ENCODE measurements at regions not wholly inside any gene's neighbourhood (a gene's known extent, or its start where the extent isn't known, plus 50 kb on each side); places are given as distances from the start of the nearest gene placed in this dataset.

- TF ChIP-seq CREB1 (IDR thresholded peaks at IDR 0.05; ENCODE audit: low read depth) (no peak), TCF12 (IDR thresholded peaks at IDR 0.05; ENCODE audit: low read depth) (no peak), EP300 (IDR thresholded peaks at IDR 0.05; ENCODE audit: borderline replicate concordance) (no peak), TEAD4 (IDR thresholded peaks at IDR 0.05) (no peak), FOXM1 (IDR thresholded peaks at IDR 0.05; ENCODE audit: borderline replicate concordance, low read depth) (no peak), NFIC (IDR thresholded peaks at IDR 0.05) (no peak), TAF1 (IDR thresholded peaks at IDR 0.05; ENCODE audit: low read depth) (no peak)
Observed at GRCh38 chr7:152909683-152910544, 150.4 kb downstream of the ACTR3B start.

DNA sequence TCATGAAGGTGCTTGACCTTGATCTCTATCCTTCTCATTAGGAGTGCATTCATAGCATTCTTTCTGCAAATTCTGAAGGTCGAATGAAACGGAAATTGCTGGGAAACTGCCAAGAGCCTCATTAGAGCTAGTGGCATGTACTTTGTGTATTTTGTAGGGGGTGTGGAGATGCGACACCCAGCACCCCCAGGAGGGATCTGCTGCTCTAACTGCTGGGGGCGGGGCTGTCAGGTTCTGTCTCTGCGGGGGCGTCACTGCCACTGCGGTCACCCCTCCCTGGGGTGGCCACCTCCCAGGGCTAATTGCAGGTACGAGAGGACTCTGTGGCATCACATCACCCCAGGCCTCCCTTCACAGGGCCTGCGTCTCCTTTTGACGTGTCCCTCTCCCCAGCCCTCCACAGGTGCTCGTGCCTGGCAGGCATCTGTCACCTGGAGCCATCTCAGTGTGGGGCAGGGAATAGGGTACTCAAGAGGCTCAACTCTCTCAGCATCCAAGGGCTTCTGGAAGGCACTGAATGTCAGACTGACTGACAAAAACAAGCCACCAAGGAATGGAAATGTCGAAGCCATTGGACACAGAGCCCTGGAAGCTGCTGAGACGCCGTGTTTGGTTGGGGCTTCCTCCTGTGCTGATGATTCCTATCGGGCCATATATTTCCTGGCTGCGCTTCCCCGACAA, 151.1 kb downstream of the ACTR3B start:
- TF ChIP-seq NFIC (IDR thresholded peaks at IDR 0.05) (0 out of 2 replicates have a peak, but pooled peaks have one; percentile 9), MAX (IDR thresholded peaks at IDR 0.05) (no peak), TEAD4 (IDR thresholded peaks at IDR 0.05) (no peak)

- no peak for TF ChIP-seq RAD21 (IDR thresholded peaks at IDR 0.05; ENCODE audit: low read depth)
- no peak for TF ChIP-seq YY1 (IDR thresholded peaks at IDR 0.05; ENCODE audit: low read depth)
- TF ChIP-seq TEAD4 (IDR thresholded peaks at IDR 0.05) = no peak
- no peak for TF ChIP-seq TCF12 (IDR thresholded peaks at IDR 0.05; ENCODE audit: low read depth)
Observed at GRCh38 chr7:152911226-152911560, 151.6 kb downstream of the ACTR3B start.

DNA sequence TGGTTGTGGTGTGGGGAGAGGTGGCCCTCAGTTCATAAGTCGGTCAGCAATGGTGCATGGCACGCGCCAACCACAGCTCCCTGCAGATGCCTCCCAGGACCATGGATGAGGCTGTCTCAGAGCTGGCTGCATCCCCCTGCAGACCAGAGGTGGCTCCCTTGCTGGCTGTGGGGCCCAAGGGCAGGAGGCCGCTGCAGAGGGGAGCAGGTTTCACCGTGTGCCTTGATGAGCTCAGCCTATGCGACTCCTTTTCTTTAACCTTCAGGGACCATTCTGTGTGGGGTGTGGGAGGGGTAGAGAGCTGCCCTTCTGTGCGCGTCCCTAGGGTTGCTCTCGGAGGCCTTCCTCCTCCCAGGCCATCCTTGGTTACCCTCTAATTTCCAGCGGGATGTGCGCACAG, 152.4 kb downstream of the ACTR3B start:
- TF ChIP-seq TAF1 (IDR thresholded peaks at IDR 0.05; ENCODE audit: low read depth) (no peak), MAX (IDR thresholded peaks at IDR 0.05) (no peak), ZBTB7A (IDR thresholded peaks at IDR 0.05; ENCODE audit: low read depth) (no peak), TEAD4 (IDR thresholded peaks at IDR 0.05) (no peak), EGR1 (IDR thresholded peaks at IDR 0.05) (no peak), YY1 (IDR thresholded peaks at IDR 0.05; ENCODE audit: low read depth) (no peak), EP300 (IDR thresholded peaks at IDR 0.05; ENCODE audit: borderline replicate concordance) (no peak), CREB1 (IDR thresholded peaks at IDR 0.05; ENCODE audit: low read depth) (no peak), NFIC (IDR thresholded peaks at IDR 0.05) (no peak), TCF12 (IDR thresholded peaks at IDR 0.05; ENCODE audit: low read depth) (no peak), FOXM1 (IDR thresholded peaks at IDR 0.05; ENCODE audit: borderline replicate concordance, low read depth) (no peak)

GRCh38 chr7:152912511-152912910, 153.0 kb downstream of the ACTR3B start:
- no peak for TF ChIP-seq ZBTB7A (IDR thresholded peaks at IDR 0.05; ENCODE audit: low read depth)
- no peak for TF ChIP-seq NFIC (IDR thresholded peaks at IDR 0.05)
- no peak for TF ChIP-seq TAF1 (IDR thresholded peaks at IDR 0.05; ENCODE audit: low read depth)
- TF ChIP-seq EGR1 (IDR thresholded peaks at IDR 0.05) = no peak
- TF ChIP-seq EP300 (IDR thresholded peaks at IDR 0.05; ENCODE audit: borderline replicate concordance) = no peak
- TF ChIP-seq, protein P1, sequence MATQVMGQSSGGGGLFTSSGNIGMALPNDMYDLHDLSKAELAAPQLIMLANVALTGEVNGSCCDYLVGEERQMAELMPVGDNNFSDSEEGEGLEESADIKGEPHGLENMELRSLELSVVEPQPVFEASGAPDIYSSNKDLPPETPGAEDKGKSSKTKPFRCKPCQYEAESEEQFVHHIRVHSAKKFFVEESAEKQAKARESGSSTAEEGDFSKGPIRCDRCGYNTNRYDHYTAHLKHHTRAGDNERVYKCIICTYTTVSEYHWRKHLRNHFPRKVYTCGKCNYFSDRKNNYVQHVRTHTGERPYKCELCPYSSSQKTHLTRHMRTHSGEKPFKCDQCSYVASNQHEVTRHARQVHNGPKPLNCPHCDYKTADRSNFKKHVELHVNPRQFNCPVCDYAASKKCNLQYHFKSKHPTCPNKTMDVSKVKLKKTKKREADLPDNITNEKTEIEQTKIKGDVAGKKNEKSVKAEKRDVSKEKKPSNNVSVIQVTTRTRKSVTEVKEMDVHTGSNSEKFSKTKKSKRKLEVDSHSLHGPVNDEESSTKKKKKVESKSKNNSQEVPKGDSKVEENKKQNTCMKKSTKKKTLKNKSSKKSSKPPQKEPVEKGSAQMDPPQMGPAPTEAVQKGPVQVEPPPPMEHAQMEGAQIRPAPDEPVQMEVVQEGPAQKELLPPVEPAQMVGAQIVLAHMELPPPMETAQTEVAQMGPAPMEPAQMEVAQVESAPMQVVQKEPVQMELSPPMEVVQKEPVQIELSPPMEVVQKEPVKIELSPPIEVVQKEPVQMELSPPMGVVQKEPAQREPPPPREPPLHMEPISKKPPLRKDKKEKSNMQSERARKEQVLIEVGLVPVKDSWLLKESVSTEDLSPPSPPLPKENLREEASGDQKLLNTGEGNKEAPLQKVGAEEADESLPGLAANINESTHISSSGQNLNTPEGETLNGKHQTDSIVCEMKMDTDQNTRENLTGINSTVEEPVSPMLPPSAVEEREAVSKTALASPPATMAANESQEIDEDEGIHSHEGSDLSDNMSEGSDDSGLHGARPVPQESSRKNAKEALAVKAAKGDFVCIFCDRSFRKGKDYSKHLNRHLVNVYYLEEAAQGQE (IDR thresholded peaks at IDR 0.05; ENCODE audit: low read depth) = no peak
- no peak for TF ChIP-seq CEBPB (IDR thresholded peaks at IDR 0.05)

GRCh38 chr7:152913492-152913891, 153.9 kb downstream of the ACTR3B start:
- TF ChIP-seq RAD21 (IDR thresholded peaks at IDR 0.05; ENCODE audit: low read depth) (no peak), TAF1 (IDR thresholded peaks at IDR 0.05; ENCODE audit: low read depth) (no peak), ZBTB7A (IDR thresholded peaks at IDR 0.05; ENCODE audit: low read depth) (no peak), FOXM1 (IDR thresholded peaks at IDR 0.05; ENCODE audit: borderline replicate concordance, low read depth) (no peak)

- TF ChIP-seq MAX (IDR thresholded peaks at IDR 0.05) (no peak), EGR1 (IDR thresholded peaks at IDR 0.05) (no peak), CEBPB (IDR thresholded peaks at IDR 0.05) (no peak), TAF1 (IDR thresholded peaks at IDR 0.05; ENCODE audit: low read depth) (no peak), TEAD4 (IDR thresholded peaks at IDR 0.05) (no peak), CREB1 (IDR thresholded peaks at IDR 0.05; ENCODE audit: low read depth) (no peak), TCF12 (IDR thresholded peaks at IDR 0.05; ENCODE audit: low read depth) (no peak)
- TF ChIP-seq, protein P1 (IDR thresholded peaks at IDR 0.05; ENCODE audit: low read depth) = no peak
- TF ChIP-seq, protein P2, sequence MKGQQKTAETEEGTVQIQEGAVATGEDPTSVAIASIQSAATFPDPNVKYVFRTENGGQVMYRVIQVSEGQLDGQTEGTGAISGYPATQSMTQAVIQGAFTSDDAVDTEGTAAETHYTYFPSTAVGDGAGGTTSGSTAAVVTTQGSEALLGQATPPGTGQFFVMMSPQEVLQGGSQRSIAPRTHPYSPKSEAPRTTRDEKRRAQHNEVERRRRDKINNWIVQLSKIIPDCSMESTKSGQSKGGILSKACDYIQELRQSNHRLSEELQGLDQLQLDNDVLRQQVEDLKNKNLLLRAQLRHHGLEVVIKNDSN (IDR thresholded peaks at IDR 0.05) = no peak
Observed at GRCh38 chr7:152914014-152914844, 154.7 kb downstream of the ACTR3B start.
